Activated CD8-positive, alpha-beta T cell treated with anti-CD3 and anti-CD28 coated beads for 36 hours (primary cell): ENCODE measurements at regions not wholly inside any gene's neighbourhood (a gene's known extent, or its start where the extent isn't known, plus 50 kb on each side); places are given as distances from the start of the nearest gene placed in this dataset.

ENCODE experiments used
- ATAC-seq: fragments of 200-7000 bp; cut with Tn5 transposase; one replicate; pipeline ENCODE4 v1.10.0; 2021; ENCODE audit warnings: mild to moderate bottlenecking, moderate library complexity
- CTCF ChIA-PET: fragments of 350-600 bp; sonication (Branson Sonifier 250); formaldehyde crosslinking; loops from one replicate; lab custom pipeline; 2021; ENCODE audit warnings: antibody characterized with exemption; lab: Charles Lee
- POLR2A ChIA-PET: fragments of 350-600 bp; sonication (Branson Sonifier 250); formaldehyde crosslinking; loops from one replicate; lab custom pipeline; 2021; ENCODE audit warnings: antibody characterized with exemption; lab: Charles Lee
- DNase-seq: peaks from one replicate; pipeline ENCODE4 v3.0.0-alpha.2; 2020
- H3K27ac Mint-ChIP-seq: one replicate; pipeline ENCODE4 v1.8.0; 2021; ENCODE audit warnings: mild to moderate bottlenecking, mixed read lengths
- H3K27me3 Mint-ChIP-seq: one replicate; pipeline ENCODE4 v1.8.0; 2021; ENCODE audit warnings: mixed read lengths
- H3K36me3 Mint-ChIP-seq: one replicate; pipeline ENCODE4 v1.8.0; 2021; ENCODE audit warnings: low read depth, mixed read lengths
- H3K4me1 Mint-ChIP-seq: one replicate; pipeline ENCODE4 v1.8.0; 2021; ENCODE audit warnings: low read depth, mixed read lengths
- H3K4me3 Mint-ChIP-seq: one replicate; pipeline ENCODE4 v1.8.0; 2021; ENCODE audit warnings: mild to moderate bottlenecking, moderate library complexity, mixed read lengths
- H3K9me3 Mint-ChIP-seq: one replicate; pipeline ENCODE4 v1.8.0; 2021; ENCODE audit warnings: mixed read lengths
- CTCF ChIP-seq: fragments of 200-600 bp; IDR thresholded peaks from one replicate; pipeline ENCODE4 v1.8.0; 2022; ENCODE audit warnings: antibody characterized with exemption, mild to moderate bottlenecking
- intact Hi-C: fragments of 100-400 bp; cut with micrococcal nuclease; formaldehyde crosslinking; loops from one replicate; pipeline ENCODE4 v1.10.0; 2022

- peaks cover 2% of the 10 kb centered on the region for H3K9me3 Mint-ChIP-seq
Observed at GRCh38 chr9:80952363-80952922, 736.9 kb downstream of the TLE1 start.

DNA sequence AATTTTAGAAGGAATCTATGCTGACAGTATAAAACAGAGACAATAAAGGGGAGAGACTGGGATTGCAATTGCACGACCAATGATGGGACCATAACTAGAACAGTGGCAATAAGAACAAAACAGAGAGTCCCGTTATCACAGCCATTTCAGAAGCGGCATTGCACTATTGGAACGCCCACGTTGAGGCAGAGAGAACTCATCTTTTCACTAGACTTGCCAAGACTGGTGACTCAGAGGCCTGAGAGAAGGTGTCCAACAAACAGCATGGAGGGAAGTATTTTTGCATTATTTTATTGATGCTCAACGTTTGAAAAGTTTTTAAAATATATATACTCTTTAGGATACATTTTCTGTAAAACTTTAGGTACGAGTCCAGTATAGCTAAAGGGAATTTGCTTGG, 737.7 kb downstream of the TLE1 start:
- Mint-ChIP-seq H3K27ac (no peak overlapping the region), H3K36me3 (no peaks in the 10 kb centered on the region), H3K27me3 (no peaks in the 10 kb centered on the region), H3K4me1 (no peaks in the 10 kb centered on the region), H3K4me3 (no peak overlapping the region), H3K9me3 (peaks cover 2% of the 10 kb centered on the region)
- POLR2A ChIA-PET, result no interaction called here
- CTCF ChIA-PET, result no interaction called here
- intact Hi-C loops, result no loop called here
- DNase-seq, result no peak
- TF ChIP-seq CTCF, result no peak
- ATAC-seq, result no peak

More at GRCh38 chr9:80952363-80952922, 736.9 kb downstream of the TLE1 start:
- Mint-ChIP-seq H3K27me3 (no peaks in the 10 kb centered on the region), H3K4me3 (no peak overlapping the region), H3K36me3 (no peaks in the 10 kb centered on the region), H3K27ac (no peak overlapping the region), H3K4me1 (no peaks in the 10 kb centered on the region)
- ChIA-PET POLR2A (no interaction called here), CTCF (no interaction called here)
- no peak for DNase-seq
- intact Hi-C loops, result no loop called here
- no peak for TF ChIP-seq CTCF
- ATAC-seq, result no peak

DNA sequence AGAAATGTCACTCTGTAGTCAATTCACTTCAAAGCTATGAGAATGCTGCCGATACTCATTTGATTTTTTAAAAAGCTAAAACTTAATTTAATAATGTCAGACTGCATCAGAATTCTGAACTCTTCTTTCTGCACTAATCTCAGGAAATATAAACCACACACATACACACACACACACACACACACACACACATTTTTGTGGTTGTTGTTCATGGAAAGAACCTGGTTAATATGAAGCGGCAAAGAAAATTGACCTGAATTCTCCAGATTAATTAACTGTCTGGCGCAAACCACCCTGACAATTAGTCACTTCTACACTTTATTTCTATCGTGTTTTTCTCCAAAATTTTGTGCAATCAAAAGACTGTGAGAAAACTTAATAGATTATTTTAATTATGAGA, 740.5 kb downstream of the TLE1 start:
- H3K4me1 Mint-ChIP-seq, result no peaks in the 10 kb centered on the region
- H3K27me3 Mint-ChIP-seq, result no peaks in the 10 kb centered on the region
- POLR2A ChIA-PET, result no interaction called here
- H3K9me3 Mint-ChIP-seq, result no peaks in the 10 kb centered on the region
- DNase-seq (no peak), ATAC-seq (no peak)
- CTCF ChIA-PET, result no interaction called here
- no peak for TF ChIP-seq CTCF
- no peaks in the 10 kb centered on the region for H3K36me3 Mint-ChIP-seq
- no peak overlapping the region for H3K27ac Mint-ChIP-seq
- no peak overlapping the region for H3K4me3 Mint-ChIP-seq
- intact Hi-C loops, result no loop called here

GRCh38 chr9:80948066-80948465, 741.3 kb downstream of the TLE1 start:
- no peaks in the 10 kb centered on the region for H3K36me3 Mint-ChIP-seq
- CTCF ChIA-PET, result no interaction called here
- ATAC-seq (no peak), DNase-seq (no peak)
- no peak overlapping the region for H3K27ac Mint-ChIP-seq
- H3K4me3 Mint-ChIP-seq, result no peak overlapping the region
- H3K4me1 Mint-ChIP-seq, result no peaks in the 10 kb centered on the region
- no peaks in the 10 kb centered on the region for H3K9me3 Mint-ChIP-seq
- no peaks in the 10 kb centered on the region for H3K27me3 Mint-ChIP-seq
- no peak for TF ChIP-seq CTCF
- POLR2A ChIA-PET, result no interaction called here
- intact Hi-C loops, result no loop called here

- no peaks in the 10 kb centered on the region for H3K4me1 Mint-ChIP-seq
- no peaks in the 10 kb centered on the region for H3K36me3 Mint-ChIP-seq
- ATAC-seq (no peak), DNase-seq (no peak)
- TF ChIP-seq CTCF, result no peak
- POLR2A ChIA-PET, result no interaction called here
- no peak overlapping the region for H3K27ac Mint-ChIP-seq
- H3K4me3 Mint-ChIP-seq, result no peak overlapping the region
- CTCF ChIA-PET, result no interaction called here
- intact Hi-C loops, result no loop called here
- H3K27me3 Mint-ChIP-seq, result no peaks in the 10 kb centered on the region
- H3K9me3 Mint-ChIP-seq, result no peaks in the 10 kb centered on the region
Observed at GRCh38 chr9:80946496-80947170, 742.7 kb downstream of the TLE1 start.
